Endodermal cell (in vitro differentiated cells): ENCODE measurements at regions not wholly inside any gene's neighbourhood (a gene's known extent, or its start where the extent isn't known, plus 50 kb on each side); places are given as distances from the start of the nearest gene placed in this dataset.

ENCODE experiments used
- DNase-seq: peaks from one replicate; pipeline ENCODE4 v3.0.0-alpha.2; 2017
- H3K27ac ChIP-seq: 2 replicates; pipeline ENCODE4 v1.5.1; 2013; ENCODE audit warnings: mild to moderate bottlenecking, low read depth, low read length, moderate library complexity
- H3K27me3 ChIP-seq: 2 replicates; pipeline ENCODE4 v1.6.1; 2013; ENCODE audit warnings: mild to moderate bottlenecking, low read length, moderate library complexity; ENCODE audit not compliant: insufficient read depth, control insufficient read depth, poor library complexity, severe bottlenecking
- H3K36me3 ChIP-seq: 2 replicates; pipeline ENCODE4 v1.7.0; 2013; ENCODE audit warnings: mild to moderate bottlenecking, low read length, moderate library complexity; ENCODE audit not compliant: control insufficient read depth, insufficient read depth
- H3K4me1 ChIP-seq: one replicate; pipeline ENCODE4 v1.7.0; 2013; ENCODE audit warnings: low read length; ENCODE audit not compliant: control insufficient read depth, insufficient read depth
- H3K4me3 ChIP-seq: 2 replicates; pipeline ENCODE4 v1.5.1; 2013; ENCODE audit warnings: mild to moderate bottlenecking, low read length, moderate library complexity
- H3K9ac ChIP-seq: 2 replicates; pipeline ENCODE4 v1.6.1; 2013; ENCODE audit warnings: mild to moderate bottlenecking, low read length, moderate library complexity; ENCODE audit not compliant: poor library complexity, severe bottlenecking; ENCODE audit errors: extremely low read depth
- H3K9me3 ChIP-seq: 2 replicates; pipeline ENCODE4 v1.6.1; 2013; ENCODE audit warnings: mild to moderate bottlenecking, low read length, moderate library complexity; ENCODE audit not compliant: control insufficient read depth
- H3K27ac Mint-ChIP-seq: 2 replicates; pipeline ENCODE4 v1.8.0; 2020; ENCODE audit warnings: mixed read lengths
- H3K27me3 Mint-ChIP-seq: 2 replicates; pipeline ENCODE4 v1.8.0; 2021; ENCODE audit warnings: mild to moderate bottlenecking, mixed read lengths; ENCODE audit not compliant: insufficient read depth
- H3K36me3 Mint-ChIP-seq: 2 replicates; pipeline ENCODE4 v1.8.0; 2020; ENCODE audit warnings: low read depth, mixed read lengths
- H3K4me1 Mint-ChIP-seq: 2 replicates; pipeline ENCODE4 v1.8.0; 2020; ENCODE audit warnings: mixed read lengths
- H3K4me3 Mint-ChIP-seq: 2 replicates; pipeline ENCODE4 v1.8.0; 2020; ENCODE audit warnings: mild to moderate bottlenecking, moderate library complexity, mixed read lengths
- H3K9me3 Mint-ChIP-seq: 2 replicates; pipeline ENCODE4 v1.8.0; 2020; ENCODE audit warnings: mild to moderate bottlenecking, mixed read lengths
- WGBS, 2 experiments: methylation state at CpG; one replicate each; pipeline versions ENCODE4 v1.1.5 to v1.1.7; 2013; ENCODE audit warnings: missing lambda C conversion rate in 2 of 2, mixed read lengths in 1 of 2; ENCODE audit not compliant: insufficient coverage in 1 of 2, insufficient read length in 1 of 2; 5-methylcytosine and 5-hydroxymethylcytosine counted together
- TF ChIP-seq, protein P1 (sequence below): fragments of 200-600 bp; sonication (generic); conservative IDR thresholded peaks from 2 replicates; pipeline ENCODE4 v1.5.0; 2021; ENCODE audit warnings: antibody characterized with exemption, mild to moderate bottlenecking

DNA sequence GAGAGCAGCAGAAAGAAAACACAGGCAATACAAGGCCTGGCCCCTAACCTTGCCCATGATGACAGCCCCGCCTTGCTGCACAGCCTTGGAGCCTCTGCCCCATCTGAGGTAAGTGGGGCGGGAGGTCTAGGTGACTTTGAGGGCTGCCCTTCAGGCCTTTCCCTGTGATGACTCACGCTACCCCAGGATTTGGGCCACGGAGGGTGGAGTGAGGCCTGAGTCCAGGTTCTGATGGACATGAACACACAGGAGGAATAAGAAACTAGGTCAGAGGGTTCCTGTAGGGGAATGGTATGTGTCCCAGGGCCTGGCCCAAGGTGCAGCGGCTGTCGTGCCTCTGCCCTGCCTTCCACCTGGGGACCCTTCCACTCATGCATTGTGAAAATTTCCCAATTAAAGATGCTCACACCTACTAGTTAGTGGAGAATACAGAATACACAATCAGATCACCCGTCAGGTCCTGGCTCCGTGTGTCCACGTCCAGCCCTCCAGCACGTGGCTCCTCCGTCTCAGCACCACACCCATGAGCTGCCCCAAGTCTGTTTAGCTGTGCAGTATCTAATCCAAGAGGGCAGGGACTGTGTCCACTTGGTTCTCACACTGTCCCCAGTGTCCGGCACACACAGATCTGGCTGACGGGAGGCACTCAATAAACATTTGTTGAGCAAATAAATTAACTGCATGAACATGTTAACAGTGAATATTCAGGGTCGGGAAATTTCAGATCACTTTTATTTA, 111.0 kb downstream of the CHST1 start:
- no peaks in the 10 kb centered on the region for H3K4me1 ChIP-seq
- Mint-ChIP-seq H3K36me3 (no peaks in the 10 kb centered on the region), H3K4me3 (no peak overlapping the region), H3K9me3 (peaks cover 6% of the 10 kb centered on the region), H3K27ac (no peak overlapping the region), H3K4me1 (no peaks in the 10 kb centered on the region), H3K27me3 (no peaks in the 10 kb centered on the region)
- H3K36me3 ChIP-seq = no peaks in the 10 kb centered on the region
- no peaks in the 10 kb centered on the region for H3K27me3 ChIP-seq
- H3K4me3 ChIP-seq = no peak overlapping the region
- no peak for DNase-seq
- no peak overlapping the region for H3K27ac ChIP-seq
- H3K9me3 ChIP-seq = no peaks in the 10 kb centered on the region
- TF ChIP-seq, protein P1, sequence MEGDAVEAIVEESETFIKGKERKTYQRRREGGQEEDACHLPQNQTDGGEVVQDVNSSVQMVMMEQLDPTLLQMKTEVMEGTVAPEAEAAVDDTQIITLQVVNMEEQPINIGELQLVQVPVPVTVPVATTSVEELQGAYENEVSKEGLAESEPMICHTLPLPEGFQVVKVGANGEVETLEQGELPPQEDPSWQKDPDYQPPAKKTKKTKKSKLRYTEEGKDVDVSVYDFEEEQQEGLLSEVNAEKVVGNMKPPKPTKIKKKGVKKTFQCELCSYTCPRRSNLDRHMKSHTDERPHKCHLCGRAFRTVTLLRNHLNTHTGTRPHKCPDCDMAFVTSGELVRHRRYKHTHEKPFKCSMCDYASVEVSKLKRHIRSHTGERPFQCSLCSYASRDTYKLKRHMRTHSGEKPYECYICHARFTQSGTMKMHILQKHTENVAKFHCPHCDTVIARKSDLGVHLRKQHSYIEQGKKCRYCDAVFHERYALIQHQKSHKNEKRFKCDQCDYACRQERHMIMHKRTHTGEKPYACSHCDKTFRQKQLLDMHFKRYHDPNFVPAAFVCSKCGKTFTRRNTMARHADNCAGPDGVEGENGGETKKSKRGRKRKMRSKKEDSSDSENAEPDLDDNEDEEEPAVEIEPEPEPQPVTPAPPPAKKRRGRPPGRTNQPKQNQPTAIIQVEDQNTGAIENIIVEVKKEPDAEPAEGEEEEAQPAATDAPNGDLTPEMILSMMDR = no peak
- WGBS, 2 experiments = 83 to 84% methylated on average over 6 to 14 of the region's 14 CpGs
- H3K9ac ChIP-seq = no peak overlapping the region

DNA sequence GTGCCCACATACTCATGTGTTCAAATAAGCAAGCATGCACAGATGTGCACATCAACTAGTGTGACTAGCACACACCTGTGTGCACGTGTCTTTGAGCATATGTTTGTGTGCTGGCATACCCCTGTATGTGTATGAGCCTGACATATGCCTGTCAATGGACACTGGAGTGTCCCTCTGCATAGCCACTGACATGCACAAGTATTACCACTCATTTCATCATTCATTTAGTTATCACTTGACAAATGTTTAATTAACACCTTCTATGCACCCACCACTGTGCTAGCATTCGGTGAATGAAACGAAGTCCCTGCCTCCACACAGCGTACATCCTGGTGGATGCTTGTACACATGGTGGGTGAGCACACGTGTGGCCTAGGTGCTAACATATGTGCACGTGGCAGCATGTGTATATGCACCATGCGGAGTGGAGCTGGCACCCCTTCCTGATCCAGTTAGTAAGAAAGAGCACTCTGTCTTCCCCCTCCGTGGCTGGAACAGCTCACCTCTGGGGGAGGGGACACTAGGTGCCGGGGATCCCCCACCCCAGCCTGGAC, 112.0 kb downstream of the CHST1 start:
- Mint-ChIP-seq H3K36me3 (no peaks in the 10 kb centered on the region), H3K9me3 (peaks cover 6% of the 10 kb centered on the region), H3K4me3 (no peak overlapping the region), H3K4me1 (no peaks in the 10 kb centered on the region), H3K27ac (no peak overlapping the region), H3K27me3 (no peaks in the 10 kb centered on the region)
- no peaks in the 10 kb centered on the region for H3K36me3 ChIP-seq
- H3K27me3 ChIP-seq = no peaks in the 10 kb centered on the region
- H3K27ac ChIP-seq = peak overlapping the region; percentile 12
- no peaks in the 10 kb centered on the region for H3K9me3 ChIP-seq
- no peak overlapping the region for H3K4me3 ChIP-seq
- WGBS, 2 experiments = 88% methylated on average over 8 to 9 of the region's 9 CpGs
- TF ChIP-seq, protein P1 = no peak
- H3K4me1 ChIP-seq = no peaks in the 10 kb centered on the region
- no peak for DNase-seq
- H3K9ac ChIP-seq = no peak overlapping the region

DNA sequence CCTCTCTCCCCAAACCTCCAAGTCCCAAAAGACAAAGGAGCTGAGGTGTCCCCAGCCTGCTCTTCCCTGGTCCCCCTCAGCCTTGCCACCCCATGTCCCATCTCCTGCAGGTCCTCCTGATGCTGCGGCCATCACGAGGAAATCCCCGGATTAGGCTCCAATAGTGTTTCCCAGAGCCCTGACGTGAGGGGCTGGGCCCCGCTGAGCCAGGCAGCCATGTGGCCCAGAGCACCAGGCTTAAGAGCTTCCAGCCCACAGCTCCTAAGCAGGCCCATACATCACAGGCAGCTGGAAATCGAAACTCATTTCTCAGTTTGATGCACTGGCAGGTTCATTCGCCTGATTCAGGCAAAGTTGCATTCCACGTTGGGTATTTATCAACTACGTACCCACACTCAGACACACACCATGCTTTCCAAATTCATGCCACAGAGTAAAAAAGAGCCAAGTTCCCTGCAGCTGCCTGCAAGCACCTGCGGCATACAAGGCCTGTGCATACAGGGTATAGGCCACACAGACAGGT, 114.2 kb downstream of the CHST1 start:
- Mint-ChIP-seq H3K27ac (no peak overlapping the region), H3K4me3 (no peak overlapping the region), H3K4me1 (no peaks in the 10 kb centered on the region), H3K36me3 (no peaks in the 10 kb centered on the region), H3K27me3 (peaks cover 6% of the 10 kb centered on the region), H3K9me3 (no peaks in the 10 kb centered on the region)
- no peak overlapping the region for H3K4me3 ChIP-seq
- H3K4me1 ChIP-seq = no peaks in the 10 kb centered on the region
- TF ChIP-seq, protein P1 = no peak
- no peak overlapping the region for H3K27ac ChIP-seq
- WGBS, 2 experiments = 88 to 93% methylated on average over 9 to 10 of the region's 10 CpGs
- H3K9me3 ChIP-seq = no peaks in the 10 kb centered on the region
- H3K27me3 ChIP-seq = no peaks in the 10 kb centered on the region
- no peaks in the 10 kb centered on the region for H3K36me3 ChIP-seq
- no peak for DNase-seq
- no peak overlapping the region for H3K9ac ChIP-seq
